ENCODE measurements at regions not wholly inside any gene's neighbourhood (a gene's known extent, or its start where the extent isn't known, plus 50 kb on each side); places are given as distances from the start of the nearest gene placed in this dataset.

DNA sequence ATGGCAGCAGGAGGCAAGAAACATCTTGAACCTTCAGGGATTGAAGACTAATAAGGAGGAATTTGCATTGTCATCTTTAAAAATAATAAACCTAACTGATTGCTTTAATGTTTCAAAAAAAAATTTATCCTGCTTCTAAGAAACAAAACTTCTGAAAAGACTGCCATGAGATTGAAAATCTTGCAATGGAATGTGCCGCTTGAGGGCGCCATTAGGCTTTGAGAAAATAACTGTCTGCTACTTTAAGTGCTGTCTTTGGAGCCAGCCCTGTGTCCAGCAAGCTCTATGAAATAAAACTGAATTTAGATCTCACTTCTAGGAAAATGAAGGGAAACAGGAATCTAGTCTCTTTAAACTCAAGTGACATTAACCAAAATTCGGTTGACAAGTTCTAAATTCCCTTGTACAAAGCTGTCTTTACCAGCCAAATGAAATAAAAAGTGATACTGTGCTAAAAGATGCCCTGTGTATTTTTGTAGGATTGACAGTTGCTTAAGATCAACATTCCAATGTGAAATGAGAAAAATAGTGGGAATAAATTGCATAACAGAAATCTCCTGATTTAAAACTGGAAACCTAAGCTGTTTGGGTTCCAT is 79.4 kb downstream of the ESM1 start:
- TF ChIP-seq REST (IDR thresholded peaks at IDR 0.05; ENCODE audit: insufficient read depth in 1 of 2, low read depth in 2 of 2, low read length in 2 of 2) (no peak), POLR2AphosphoS5 (IDR thresholded peaks at IDR 0.05; ENCODE audit: low read depth, low read length) (no peak), SIN3A (IDR thresholded peaks at IDR 0.05; ENCODE audit: borderline replicate concordance, insufficient read depth, low read length) (no peak), TAF1 (IDR thresholded peaks at IDR 0.05; ENCODE audit: borderline replicate concordance, insufficient read depth, low read length) (no peak)

All from PFSK-1 (cell line).